AG04450 (cell line): ENCODE measurements at regions not wholly inside any gene's neighbourhood (a gene's known extent, or its start where the extent isn't known, plus 50 kb on each side); places are given as distances from the start of the nearest gene placed in this dataset.
A peak's percentile ranks its signal among the peaks of the same experiment; 100 is the strongest.
"Not testable (repeated sequence)": the region's sequence is repeated elsewhere in the genome, so short reads cannot be mapped to it uniquely, and the experiment has no call there.

ENCODE experiments used
- CTCF ChIA-PET: fragments of 300-600, 350-600 bp; formaldehyde crosslinking; extraction: SDS; loops from one replicate; lab custom pipeline; 2022; ENCODE audit warnings: antibody characterized with exemption, inconsistent platforms; lab: Charles Lee
- POLR2A ChIA-PET: fragments of 350-600 bp; formaldehyde crosslinking; extraction: SDS; loops from one replicate; lab custom pipeline; 2021; ENCODE audit warnings: antibody characterized with exemption, inconsistent platforms; lab: Yijun Ruan, JAX
- DNase-seq: peaks from one replicate; pipeline ENCODE4 v3.0.0-alpha.2; 2011; ENCODE audit warnings: low read depth, low spot score
- H3K27ac ChIP-seq: one replicate; pipeline ENCODE4 v1.5.1; 2012; ENCODE audit warnings: low read depth, low read length, control low read depth
- H3K27me3 ChIP-seq: one replicate; pipeline ENCODE4 v1.6.0; 2012; ENCODE audit warnings: low read length; ENCODE audit not compliant: control insufficient read depth, insufficient read depth
- H3K4me3 ChIP-seq: 2 replicates; pipeline ENCODE4 v1.5.1; 2011; ENCODE audit warnings: mild to moderate bottlenecking, low read depth, low read length, control low read depth
- H3K9me3 ChIP-seq: 2 replicates; pipeline ENCODE4 v1.5.1; 2012; ENCODE audit warnings: low read length; ENCODE audit not compliant: control insufficient read depth, insufficient read depth
- TF ChIP-seq, protein P1 (sequence below): IDR thresholded peaks from 2 replicates; pipeline ENCODE4 v1.5.1; 2011; ENCODE audit warnings: low read depth, low read length, control low read depth, inconsistent platforms

GRCh38 chr13:30535046-30535445, 69.3 kb upstream of the HMGB1 start:
- Histone ChIP-seq H3K9me3 (no peaks in the 10 kb centered on the region), H3K27ac (no peak overlapping the region), H3K27me3 (no peaks in the 10 kb centered on the region), H3K4me3 (no peak overlapping the region)
- ChIA-PET POLR2A (no interaction called here), CTCF (no interaction called here)
- TF ChIP-seq, protein P1, sequence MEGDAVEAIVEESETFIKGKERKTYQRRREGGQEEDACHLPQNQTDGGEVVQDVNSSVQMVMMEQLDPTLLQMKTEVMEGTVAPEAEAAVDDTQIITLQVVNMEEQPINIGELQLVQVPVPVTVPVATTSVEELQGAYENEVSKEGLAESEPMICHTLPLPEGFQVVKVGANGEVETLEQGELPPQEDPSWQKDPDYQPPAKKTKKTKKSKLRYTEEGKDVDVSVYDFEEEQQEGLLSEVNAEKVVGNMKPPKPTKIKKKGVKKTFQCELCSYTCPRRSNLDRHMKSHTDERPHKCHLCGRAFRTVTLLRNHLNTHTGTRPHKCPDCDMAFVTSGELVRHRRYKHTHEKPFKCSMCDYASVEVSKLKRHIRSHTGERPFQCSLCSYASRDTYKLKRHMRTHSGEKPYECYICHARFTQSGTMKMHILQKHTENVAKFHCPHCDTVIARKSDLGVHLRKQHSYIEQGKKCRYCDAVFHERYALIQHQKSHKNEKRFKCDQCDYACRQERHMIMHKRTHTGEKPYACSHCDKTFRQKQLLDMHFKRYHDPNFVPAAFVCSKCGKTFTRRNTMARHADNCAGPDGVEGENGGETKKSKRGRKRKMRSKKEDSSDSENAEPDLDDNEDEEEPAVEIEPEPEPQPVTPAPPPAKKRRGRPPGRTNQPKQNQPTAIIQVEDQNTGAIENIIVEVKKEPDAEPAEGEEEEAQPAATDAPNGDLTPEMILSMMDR, result no peak
- no peak for DNase-seq

DNA sequence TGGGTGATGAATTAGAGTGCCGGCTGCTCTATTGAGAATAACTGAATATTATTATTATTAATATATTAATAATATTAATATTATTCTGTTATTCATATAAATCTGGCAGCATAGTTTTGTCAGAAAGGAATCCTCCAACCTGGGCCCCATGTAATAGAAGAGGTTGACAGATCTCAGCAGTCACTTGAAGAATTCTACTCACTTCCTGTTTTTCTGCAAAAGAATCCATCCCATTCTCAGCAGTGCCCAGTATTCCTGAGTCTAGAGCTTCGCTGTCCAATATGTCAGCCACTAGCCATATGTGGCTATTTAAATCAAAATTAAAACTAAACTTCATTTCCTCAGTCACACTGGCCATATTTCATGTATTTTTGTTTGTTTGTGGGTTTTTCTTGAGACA, 72.4 kb upstream of the USPL1 start:
- ChIA-PET CTCF (no interaction called here), POLR2A (no interaction called here)
- Histone ChIP-seq H3K4me3 (no peak overlapping the region), H3K27me3 (no peaks in the 10 kb centered on the region), H3K9me3 (no peaks in the 10 kb centered on the region), H3K27ac (no peak overlapping the region)
- TF ChIP-seq, protein P1, result no peak
- no peak for DNase-seq

- POLR2A ChIA-PET, H3K27me3 ChIP-seq, CTCF ChIA-PET: not testable (repeated sequence)
These were observed 69.7 kb upstream of the USPL1 start for GRCh38 chr13:30548046-30548445.

DNA sequence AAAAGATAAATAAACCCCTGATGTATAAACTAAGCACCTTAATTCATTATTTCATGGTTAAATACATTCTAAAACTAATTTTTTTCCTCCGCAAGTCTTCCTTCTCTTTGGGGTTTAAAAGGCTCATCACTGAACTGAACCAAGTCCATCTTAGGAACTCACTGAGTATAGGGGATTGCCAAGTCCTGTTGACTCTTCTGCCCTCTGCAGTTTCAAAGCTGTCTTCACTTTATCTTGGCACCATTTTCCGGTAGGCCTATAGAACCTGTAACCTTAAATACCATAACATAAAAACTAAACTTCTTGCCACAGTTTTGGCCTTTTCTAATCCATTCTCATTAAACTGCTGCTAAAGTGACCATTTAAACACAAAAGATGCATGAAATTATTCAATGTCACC, 66.5 kb upstream of the USPL1 start:
- ChIA-PET POLR2A (no interaction called here), CTCF (no interaction called here)
- Histone ChIP-seq H3K4me3 (no peak overlapping the region), H3K27ac (no peak overlapping the region), H3K27me3 (no peaks in the 10 kb centered on the region), H3K9me3 (no peaks in the 10 kb centered on the region)
- no peak for DNase-seq
- TF ChIP-seq, protein P1, result peak; percentile 44

More at GRCh38 chr13:30548046-30548445, 69.7 kb upstream of the USPL1 start:
- not testable (repeated sequence) for H3K9me3 ChIP-seq, H3K4me3 ChIP-seq, H3K27ac ChIP-seq, DNase-seq

- Histone ChIP-seq H3K9me3 (no peaks in the 10 kb centered on the region), H3K27ac (no peak overlapping the region), H3K4me3 (no peak overlapping the region), H3K27me3 (no peaks in the 10 kb centered on the region)
- no peak for DNase-seq
- CTCF ChIA-PET, result interaction anchor here (1.7 kb wide), 1 partner anchor 420 kb away, joined by 4 read pairs; no protein-coding TSS in a partner anchor
- TF ChIP-seq, protein P1, result no peak
- POLR2A ChIA-PET, result no interaction called here
These were observed 65.2 kb upstream of the USPL1 start for GRCh38 chr13:30552567-30552966.

DNA sequence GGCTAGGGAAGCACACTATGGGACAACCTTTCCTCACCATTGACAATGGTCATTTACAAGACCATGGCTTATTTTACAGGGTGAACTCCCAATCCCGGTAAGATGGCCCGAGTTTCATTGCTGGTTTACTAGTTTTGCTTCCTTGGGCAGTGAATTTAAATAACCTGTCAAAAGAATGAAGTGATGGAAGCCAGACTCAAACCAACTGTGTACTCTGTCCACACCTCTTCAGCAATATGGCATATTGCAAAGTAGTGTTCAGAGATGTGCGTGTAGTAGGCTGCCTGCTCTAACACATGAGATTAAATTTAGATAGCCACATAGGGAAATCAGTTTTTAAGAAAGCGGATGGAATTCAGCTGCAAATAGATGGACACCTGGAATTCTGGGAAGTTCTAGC, 58.4 kb upstream of the USPL1 start:
- ChIA-PET CTCF (no interaction called here), POLR2A (no interaction called here)
- Histone ChIP-seq H3K4me3 (no peak overlapping the region), H3K27me3 (no peaks in the 10 kb centered on the region), H3K9me3 (no peaks in the 10 kb centered on the region), H3K27ac (no peak overlapping the region)
- no peak for DNase-seq
- TF ChIP-seq, protein P1, result no peak
